K562 (cell line): ENCODE measurements at regions not wholly inside any gene's neighbourhood (a gene's known extent, or its start where the extent isn't known, plus 50 kb on each side); places are given as distances from the start of the nearest gene placed in this dataset.

Experiments used
- TRIM28 ChIP-seq: fragments of 450-650 bp; IDR thresholded peaks from 2 replicates; pipeline ENCODE4 v1.6.1; 2017
- ZNF717 ChIP-seq: fragments of 250-450 bp; sonication (Bioruptor Pico); IDR thresholded peaks from 2 replicates; pipeline ENCODE4 v1.5.0; 2021

- TF ChIP-seq TRIM28, result no peak
- TF ChIP-seq ZNF717, result no peak
Measured at GRCh38 chr16:77557385-77557784, 122.6 kb upstream of the ADAMTS18 start.
